ENCODE measurements at regions not wholly inside any gene's neighbourhood (a gene's known extent, or its start where the extent isn't known, plus 50 kb on each side); places are given as distances from the start of the nearest gene placed in this dataset.
A peak's percentile ranks its signal among the peaks of the same experiment; 100 is the strongest.
"Not testable (repeated sequence)": the region's sequence is repeated elsewhere in the genome, so short reads cannot be mapped to it uniquely, and the experiment has no call there.

DNA sequence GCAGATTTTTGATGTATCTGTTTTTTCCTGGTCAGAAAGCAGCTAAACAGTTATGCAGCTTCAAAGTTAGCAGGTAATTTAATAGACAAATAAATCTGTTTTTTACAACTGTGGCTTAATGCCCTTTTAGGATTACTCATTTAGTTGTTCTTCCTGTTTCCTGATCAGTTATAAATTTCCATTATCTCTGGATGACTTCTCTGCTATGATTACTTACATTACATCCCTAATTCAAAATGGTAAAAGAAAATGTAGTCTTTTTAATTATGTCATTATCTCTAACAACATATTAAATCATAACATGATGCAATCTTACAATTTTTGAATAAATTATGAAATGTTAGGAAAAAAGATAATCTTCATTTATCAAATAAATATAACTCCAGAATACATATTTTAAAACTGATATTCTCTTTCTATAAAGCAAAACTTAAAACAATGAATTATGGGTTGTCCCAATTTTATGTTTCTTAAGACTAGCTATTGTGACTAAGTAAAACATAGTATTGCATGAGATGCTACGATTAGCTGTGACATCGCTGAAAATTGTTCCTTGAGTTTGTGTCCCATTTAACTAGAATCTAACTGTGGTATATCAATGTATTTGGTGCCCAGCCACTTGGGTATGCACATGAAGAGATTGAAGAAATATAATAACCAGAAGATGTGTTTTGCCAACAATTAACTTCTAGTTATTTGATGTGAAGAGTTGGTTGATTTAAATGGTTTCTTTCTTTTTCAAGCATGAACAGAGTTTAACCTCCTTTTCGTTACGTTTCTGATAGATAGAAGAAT, 605.3 kb upstream of the SPRY2 start:
- intact Hi-C loops (cut with DNase I), result no loop called here
- DNase-seq, result no peak

DNA sequence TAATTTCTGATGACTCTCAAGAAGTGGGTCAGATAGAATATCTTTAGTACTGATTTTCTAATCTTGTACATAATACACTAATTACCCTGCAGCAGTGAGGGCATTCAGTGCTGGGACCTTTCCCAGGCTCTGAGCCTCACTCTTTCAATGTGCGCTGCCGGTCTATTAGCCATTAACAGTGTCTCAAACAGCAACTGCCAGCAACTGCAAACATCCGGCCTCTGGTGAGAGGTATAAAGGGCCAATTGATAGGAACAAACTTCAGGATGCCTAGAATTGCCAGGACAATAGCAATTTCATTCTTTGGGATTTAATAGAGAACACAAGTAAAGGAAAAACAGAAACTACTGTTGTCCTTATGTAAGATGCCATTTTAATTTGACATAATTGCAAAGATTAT, 604.4 kb upstream of the SPRY2 start:
- DNase-seq, result peak in 35 of 42 donors; percentile 2 to 67 (median 30)
- intact Hi-C loops (cut with DNase I), result no loop called here

DNA sequence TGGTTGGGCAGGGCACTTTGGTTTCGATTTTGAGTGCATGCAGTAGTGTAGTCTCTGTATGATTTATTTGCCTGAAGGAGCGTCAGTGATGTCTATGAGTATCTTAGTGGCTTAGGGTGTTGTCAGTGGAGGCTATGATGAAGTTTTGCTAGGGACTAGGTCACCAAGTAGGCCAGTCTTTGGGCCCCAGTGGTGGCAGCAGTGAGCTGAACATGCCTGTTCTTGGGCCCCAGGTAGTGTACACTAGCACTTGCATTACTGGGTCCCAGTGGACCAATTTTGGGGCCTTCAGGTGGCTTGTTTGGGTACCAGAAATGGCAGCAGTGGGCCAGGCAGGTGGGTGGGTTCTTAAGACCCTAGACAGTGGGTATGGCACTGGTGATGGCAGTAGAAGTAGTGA, 598.7 kb upstream of the SPRY2 start:
- intact Hi-C loops (cut with DNase I), result no loop called here

DNA sequence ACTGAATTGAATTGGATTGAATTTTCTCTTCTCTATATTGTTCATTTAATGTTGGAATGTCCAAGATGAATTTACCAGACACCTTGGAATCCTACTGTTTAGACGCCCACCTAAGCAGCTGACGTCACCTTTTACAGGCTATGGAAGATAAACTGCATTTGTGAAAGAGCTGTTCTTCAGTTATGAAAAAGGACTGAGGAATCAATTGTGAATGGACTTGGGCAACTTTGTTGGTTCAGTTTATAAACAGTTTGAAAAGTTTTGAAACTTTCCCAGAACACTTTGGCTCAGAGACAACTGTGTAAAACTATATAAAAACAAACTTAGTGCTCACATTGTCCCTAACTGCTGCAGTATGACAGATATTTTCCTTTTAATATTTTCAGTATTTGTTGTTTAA, 590.8 kb upstream of the SPRY2 start:
- no peak for DNase-seq
- intact Hi-C loops (cut with DNase I), result no loop called here

More for the DNA sequence above, 598.7 kb upstream of the SPRY2 start:
- DNase-seq, result no peak

DNA sequence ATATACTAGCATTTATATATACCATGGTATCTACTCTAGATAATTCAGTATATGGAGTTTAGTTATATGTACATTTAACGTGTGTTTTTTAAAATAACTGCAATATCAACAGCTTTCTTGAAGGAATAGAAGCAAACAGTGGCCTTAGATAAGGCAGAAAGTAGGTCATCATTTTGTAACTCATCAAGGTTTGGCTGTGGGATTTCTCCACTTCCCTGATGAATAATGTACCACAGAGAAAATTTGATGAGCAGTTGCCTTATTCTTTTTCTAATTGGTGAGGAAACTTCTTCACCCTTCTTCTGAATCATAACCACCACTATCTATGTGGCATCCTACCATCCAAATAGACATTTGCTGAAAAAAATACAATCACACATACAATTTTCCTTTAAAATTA, 590.2 kb upstream of the SPRY2 start:
- no peak for DNase-seq
- intact Hi-C loops (cut with DNase I), result no loop called here

DNA sequence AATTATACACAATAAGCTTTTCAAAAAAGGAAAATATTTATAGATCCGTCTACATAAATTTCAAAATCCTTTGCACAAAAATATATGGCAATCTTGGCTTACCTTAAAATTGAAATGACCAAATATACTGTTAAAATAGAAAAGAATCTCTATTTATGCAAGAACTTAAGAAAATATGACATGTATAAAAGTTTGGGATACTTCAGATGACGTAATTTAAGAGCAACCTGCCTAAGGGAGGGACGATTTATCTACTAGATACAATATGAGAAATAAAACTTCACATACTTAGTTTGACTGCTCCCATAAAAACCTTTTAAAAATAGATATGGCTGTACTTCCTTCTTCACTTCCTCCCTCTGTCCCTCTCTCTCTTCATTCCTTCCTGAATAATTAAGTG, 587.3 kb upstream of the SPRY2 start:
- intact Hi-C loops (cut with DNase I), result no loop called here
- DNase-seq, result no peak

DNA sequence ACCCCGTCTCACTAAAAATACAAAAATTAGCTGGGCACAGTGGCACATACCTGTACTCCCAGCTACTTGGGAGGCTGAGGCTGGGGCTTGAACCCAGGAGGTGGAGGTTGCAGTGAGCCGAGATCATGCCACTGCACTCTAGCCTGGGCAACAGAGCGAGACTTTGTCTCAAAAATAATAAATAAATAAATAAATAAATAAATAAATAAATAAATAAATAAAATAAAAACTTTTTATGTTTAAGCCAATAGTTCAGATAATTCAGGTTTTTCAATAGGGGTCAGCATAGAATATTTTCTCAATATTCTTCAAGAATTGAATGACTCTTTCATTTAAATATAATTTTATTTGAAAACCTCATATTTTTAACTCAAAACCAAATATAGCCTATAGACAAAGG, 585.1 kb upstream of the SPRY2 start:
- intact Hi-C loops (cut with DNase I); DNase-seq: not testable (repeated sequence)

DNA sequence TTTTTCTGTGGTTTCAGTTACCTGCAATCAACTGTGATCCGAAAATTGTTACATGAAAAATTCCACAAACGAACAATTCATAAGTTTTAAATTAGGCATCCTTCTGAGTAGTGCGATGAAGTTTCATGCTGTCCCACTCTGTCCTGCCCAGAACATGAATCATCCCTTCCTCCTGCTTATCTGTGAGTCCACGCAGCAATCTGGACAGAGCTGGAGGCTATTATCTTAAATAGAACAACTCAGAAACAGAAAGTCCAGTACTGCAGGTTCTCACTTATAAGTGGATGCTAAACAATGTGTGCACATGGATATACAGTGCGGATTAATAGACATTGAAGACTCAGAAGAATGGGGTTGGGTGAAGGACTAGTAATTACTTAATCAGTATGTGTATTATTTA, 583.7 kb upstream of the SPRY2 start:
- intact Hi-C loops (cut with DNase I), result no loop called here
- DNase-seq, result no peak

DNA sequence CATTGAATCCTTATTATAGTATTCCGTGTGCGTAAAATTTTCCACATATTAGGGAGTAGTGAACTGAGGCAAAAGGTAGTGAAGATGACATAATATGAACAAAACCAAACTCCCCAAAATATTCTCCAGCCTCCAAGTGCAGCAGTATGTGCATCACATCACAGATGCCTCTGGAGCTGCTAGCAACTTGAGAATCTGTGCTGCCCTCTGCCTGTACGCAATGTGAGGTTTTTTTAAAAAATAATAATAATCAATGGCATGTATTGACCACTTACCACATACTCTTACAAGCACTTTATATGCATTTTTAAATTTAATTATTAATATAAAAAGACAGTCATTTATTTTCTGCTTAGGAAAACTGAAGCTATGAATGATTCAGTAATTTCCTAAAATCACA, 583.0 kb upstream of the SPRY2 start:
- intact Hi-C loops (cut with DNase I), result no loop called here
- peak in 2 of 42 donors; percentile 2 to 9 for DNase-seq

DNA sequence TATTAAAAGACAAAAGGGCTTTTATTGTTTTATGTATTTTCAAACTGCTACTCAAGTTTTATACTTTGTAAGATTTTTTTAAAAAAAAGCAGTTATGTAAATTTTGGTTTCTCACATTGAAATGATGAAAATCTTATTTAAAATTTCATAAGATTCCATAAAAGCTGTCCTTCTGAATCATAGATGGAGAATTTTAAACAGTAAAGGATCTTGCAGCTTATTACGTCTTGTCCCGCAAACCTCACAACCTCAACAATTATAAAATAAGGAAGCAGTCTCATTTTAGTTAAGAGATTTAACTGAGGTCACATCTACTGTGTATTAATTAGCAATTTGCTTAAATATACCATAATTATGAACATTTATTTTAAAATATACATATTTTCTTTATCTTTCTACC, 581.0 kb upstream of the SPRY2 start:
- intact Hi-C loops (cut with DNase I), result no loop called here
- no peak for DNase-seq

DNA sequence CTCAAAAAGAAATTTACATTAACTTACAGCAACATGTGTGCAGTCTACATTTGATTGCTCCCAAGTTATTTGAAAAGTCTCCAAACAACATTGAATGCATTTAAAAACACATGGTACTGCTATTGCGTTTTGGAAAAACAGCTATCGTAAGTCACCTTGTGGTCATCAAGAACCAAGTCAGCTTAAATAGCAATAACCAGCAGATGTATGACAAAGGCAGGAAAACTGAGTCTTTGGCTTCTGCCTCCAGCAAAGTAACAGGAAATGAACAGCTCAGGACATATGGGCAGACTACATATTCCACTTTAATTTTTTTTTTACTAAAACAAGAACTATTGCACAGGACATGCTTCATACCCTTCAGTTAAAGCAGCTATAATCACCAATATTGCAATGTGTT, 580.6 kb upstream of the SPRY2 start:
- intact Hi-C loops (cut with DNase I), result no loop called here
- no peak for DNase-seq

DNA sequence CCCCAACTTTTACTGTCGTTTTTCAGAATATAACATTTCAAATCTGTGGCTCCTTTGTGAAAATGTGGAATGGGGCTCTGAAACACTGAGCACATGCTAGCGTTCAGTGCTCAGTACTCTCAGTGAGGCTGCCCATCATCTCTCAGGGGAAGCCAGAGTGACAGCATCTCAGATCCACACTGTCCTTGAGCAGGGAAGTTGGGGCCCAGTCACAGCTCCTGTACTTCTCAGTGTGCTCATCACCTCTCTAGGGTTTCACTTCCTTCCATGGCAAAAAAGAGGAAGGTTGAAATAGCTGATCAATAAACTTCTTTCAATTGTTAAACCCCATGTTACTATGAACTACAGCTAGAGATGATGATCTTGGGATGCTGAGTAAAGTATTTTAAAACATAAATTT, 565.9 kb upstream of the SPRY2 start:
- DNase-seq, result no peak
- intact Hi-C loops (cut with DNase I), result no loop called here

DNA sequence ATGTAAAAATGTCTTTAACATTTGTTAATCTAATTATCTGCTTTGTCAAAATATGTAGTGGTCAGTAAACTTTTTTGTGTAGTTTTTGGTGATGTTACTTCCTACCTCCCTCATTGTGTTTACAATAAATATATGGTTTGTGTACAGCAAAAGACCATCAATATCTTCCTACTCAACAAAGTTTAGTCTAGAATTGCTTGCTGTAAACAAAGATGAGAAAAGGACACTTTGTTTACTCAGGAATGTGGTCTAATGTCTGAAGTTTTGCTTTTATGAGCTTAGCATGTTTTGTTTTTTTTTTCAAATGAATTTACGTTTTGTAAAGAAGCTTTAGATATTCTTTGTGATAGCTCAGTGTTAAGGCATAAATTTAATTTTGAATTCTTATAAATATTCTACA, 563.5 kb upstream of the SPRY2 start:
- intact Hi-C loops (cut with DNase I), result no loop called here
- no peak for DNase-seq

DNA sequence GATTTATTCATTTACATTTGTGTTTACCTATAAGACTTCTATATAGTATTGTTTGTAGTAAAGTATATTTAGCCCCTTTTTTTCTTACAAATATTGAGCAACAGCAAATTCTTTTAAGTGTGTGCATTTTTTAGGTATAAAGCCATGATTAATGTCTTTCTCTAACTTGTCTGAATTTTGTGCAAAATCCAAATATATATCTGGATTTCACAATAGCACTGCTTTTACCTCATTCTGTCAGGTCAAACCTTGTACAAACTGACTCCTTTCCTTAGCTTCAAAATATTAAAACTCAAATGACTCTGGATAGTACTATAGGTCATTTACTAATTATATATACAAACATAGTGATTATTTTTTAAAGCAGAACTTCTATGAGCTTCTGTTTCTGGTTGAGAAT, 563.0 kb upstream of the SPRY2 start:
- DNase-seq, result no peak
- intact Hi-C loops (cut with DNase I), result no loop called here

DNA sequence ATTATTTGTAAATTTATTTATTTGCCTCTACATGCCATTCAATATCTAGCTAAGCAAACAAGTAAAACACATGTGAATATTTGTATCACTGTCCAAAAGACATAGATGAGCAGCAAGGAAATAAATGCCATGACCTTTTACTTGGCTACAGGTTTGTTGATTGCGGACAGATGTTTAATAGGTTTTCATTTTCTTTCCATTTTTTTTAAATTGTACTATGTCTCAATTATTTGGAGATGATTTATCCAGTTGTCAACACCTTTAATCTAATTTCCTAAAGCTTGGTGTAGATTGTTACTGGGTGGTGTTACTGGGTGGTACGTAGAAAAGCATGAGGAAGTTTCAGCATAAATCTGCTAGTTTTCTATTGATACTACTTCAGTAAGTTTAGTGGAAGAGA, 560.6 kb upstream of the SPRY2 start:
- no peak for DNase-seq
- intact Hi-C loops (cut with DNase I), result no loop called here

DNA sequence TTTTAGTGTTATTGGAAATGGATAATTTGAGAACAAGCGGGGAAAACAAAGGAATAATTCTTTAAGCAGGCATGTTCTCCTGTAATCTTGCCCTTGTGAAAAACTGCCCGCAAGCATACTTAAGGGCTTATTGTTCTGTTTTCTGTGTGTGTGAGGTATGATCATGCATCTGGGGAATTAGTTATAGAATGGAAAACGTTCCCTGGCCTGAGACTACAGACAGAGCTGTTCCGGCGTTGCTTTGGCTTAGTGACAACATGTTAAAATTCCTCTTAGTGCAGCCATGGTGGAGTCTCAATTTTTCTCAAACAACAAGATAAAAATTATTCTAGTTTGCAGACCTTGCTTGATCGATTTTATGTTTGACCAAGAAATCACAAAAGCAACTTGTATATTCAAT, 560.2 kb upstream of the SPRY2 start:
- no peak for DNase-seq

DNA sequence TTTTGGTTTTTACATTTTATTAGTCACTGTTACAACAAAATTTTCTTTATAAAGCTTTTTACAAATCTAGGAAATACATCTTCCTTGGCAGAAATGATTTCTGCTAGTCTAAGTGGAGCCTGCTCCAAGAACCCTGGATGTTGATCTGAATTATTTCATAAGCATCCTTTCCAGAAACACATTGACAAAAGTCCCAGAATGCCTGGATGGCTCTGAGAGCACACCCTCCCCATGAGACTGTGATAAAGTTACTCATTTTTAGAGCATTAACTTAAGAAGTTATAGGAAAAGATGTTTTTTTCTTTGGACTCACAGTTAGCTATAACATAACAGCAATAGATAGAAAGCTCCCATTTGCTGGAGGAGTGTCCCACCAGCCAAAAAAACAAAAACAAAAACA, 559.6 kb upstream of the SPRY2 start:
- intact Hi-C loops (cut with DNase I), result no loop called here
- no peak for DNase-seq

More for the DNA sequence above, 560.2 kb upstream of the SPRY2 start:
- intact Hi-C loops (cut with DNase I), result no loop called here

DNA sequence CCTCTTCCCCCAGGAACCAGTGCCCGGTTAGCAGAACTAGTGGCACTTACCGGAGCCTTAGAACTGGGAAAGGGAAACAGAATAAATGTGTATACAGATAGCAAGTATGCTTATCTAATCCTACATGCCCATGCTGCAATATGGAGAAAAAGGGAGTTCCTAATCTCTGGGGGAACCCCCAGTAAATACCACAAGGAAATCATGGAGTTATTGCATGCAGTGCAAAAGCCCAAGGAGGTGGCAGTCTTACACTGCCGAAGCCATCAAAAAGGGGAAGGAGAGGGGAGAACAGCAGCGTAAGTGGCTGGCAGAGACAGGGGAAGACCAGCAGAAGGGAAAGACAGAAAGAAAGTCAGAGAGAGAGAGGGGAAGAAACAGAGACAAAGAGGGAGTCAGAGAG, 556.7 kb upstream of the SPRY2 start:
- intact Hi-C loops (cut with DNase I); DNase-seq: not testable (repeated sequence)

DNA sequence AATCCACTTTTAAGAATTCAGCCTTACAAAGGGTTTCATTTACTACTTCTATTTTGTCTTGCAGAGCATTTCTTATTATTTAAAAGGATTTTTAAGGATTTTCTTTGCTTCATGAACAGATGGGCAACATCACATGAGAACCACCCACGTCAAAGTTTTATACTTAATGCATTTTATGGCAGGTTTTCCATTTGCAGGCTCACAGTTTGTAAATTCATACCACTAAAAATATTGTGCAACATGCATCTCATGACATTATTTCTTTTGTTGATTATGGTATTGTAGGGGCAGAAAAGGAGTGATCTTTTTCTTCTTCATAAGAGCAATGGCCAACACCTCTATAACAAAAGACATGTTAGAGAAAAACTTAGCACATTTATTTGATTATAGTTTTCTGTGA, 554.0 kb upstream of the SPRY2 start:
- no peak for DNase-seq
- intact Hi-C loops (cut with DNase I), result no loop called here

DNA sequence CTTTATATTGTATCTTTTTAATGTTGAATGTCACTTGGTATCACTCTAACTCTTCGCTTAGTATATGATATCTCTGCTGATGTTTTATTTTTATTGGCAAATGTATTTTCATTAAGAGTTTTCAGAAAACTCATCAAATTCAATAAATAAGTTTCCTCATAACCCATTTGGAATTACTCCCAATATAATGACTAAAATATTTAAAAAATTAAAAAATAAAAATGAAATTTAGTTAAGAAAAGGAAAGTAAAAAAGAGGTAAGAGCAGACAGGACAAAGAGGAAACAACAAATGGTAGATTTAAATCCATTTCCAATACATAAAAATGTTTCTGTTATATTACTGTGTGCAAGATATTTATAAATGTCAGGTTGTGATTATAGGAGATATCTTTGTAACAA, 548.9 kb upstream of the SPRY2 start:
- no peak for DNase-seq
- intact Hi-C loops (cut with DNase I), result no loop called here

DNA sequence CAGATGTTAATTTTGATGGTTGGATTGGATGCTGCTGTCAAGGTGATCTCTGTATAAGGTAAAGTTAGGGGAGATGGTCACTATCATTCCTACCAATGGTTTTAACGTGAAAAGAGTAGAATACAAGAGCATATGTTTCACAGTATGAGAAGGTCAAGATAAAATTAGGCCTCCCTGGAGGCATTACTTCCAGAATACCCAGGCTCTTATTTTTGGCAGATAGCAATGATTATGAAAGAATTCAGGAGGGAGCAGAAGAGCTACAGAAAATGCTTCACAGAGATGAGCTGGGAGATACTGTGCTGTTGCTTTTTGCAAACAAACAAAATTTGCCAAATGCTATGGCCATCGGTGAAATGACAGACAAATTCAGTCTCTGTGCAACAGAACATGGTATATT, 547.5 kb upstream of the SPRY2 start:
- no peak for DNase-seq
- intact Hi-C loops (cut with DNase I), result no loop called here
